Body of pancreas (tissue), 4 donors: ENCODE measurements at regions not wholly inside any gene's neighbourhood (a gene's known extent, or its start where the extent isn't known, plus 50 kb on each side); places are given as distances from the start of the nearest gene placed in this dataset.
"Not testable (repeated sequence)": the region's sequence is repeated elsewhere in the genome, so short reads cannot be mapped to it uniquely, and the experiment has no call there.

Experiments used
- ATAC-seq: fragments of 150-250 bp; one replicate; pipeline ENCODE4 v1.9.1; 2016
- DNase-seq, 4 donors: peaks; one replicate each; pipeline ENCODE4 v3.0.0-alpha.2; 2019
- H3K27ac ChIP-seq, 4 donors: fragments of 200-600 bp; sonication (generic); 1 replicate in 3 of 4; 2 replicates in 1 of 4; pipeline versions ENCODE4 v1.5.1 to v1.6.1; 2016 to 2019; ENCODE audit warnings: mild to moderate bottlenecking in 1 of 4, mixed read lengths in 1 of 4, moderate library complexity in 1 of 4
- H3K27me3 ChIP-seq, 2 donors: fragments of 200-600 bp; sonication (generic); one replicate each; pipeline ENCODE4 v1.6.0; 2016; ENCODE audit warnings: mild to moderate bottlenecking in 1 of 2
- H3K36me3 ChIP-seq, 2 donors: fragments of 200-600 bp; sonication (generic); replicated peaks in 1 of 2; 2 replicates each; pipeline ENCODE4 v1.5.1; 2016; ENCODE audit warnings: low read depth in 2 of 2; ENCODE audit not compliant: insufficient read depth in 1 of 2
- H3K4me1 ChIP-seq: fragments of 200-600 bp; sonication (generic); one replicate; pipeline ENCODE4 v1.6.0; 2016
- H3K4me3 ChIP-seq, 2 donors: fragments of 200-600 bp; sonication (generic); 1 replicate in 1 of 2; 2 replicates in 1 of 2; pipeline ENCODE4 v1.5.1; 2016 to 2019
- H3K9me3 ChIP-seq, 3 donors: fragments of 200-600 bp; sonication (generic); 1 replicate in 2 of 3; 2 replicates in 1 of 3; pipeline ENCODE4 v1.5.1; 2016
- POLR2A ChIP-seq, 3 donors: fragments of 450-650 bp; IDR thresholded peaks; one replicate each; pipeline ENCODE4 v1.6.1; 2016; ENCODE audit warnings: antibody characterized with exemption in 3 of 3, mild to moderate bottlenecking in 2 of 3
- WGBS, 2 donors: methylation state at CpG; one replicate each; pipeline ENCODE4 v1.1.5; 2017; 5-methylcytosine and 5-hydroxymethylcytosine counted together
- intact Hi-C: fragments of 100-400 bp; cut with DNase I; formaldehyde crosslinking; loops from one replicate; pipeline ENCODE4 v1.15.1; 2023
- TF ChIP-seq, protein P1 (sequence below), 7 experiments: fragments of 450-650 bp in 4 of 7; fragments of 200-600 bp in 3 of 7; sonication (generic) in 3 of 7; IDR thresholded peaks; one replicate each; pipeline ENCODE4 v1.5.1; 2016 to 2019; ENCODE audit warnings: antibody characterized with exemption in 7 of 7

DNA sequence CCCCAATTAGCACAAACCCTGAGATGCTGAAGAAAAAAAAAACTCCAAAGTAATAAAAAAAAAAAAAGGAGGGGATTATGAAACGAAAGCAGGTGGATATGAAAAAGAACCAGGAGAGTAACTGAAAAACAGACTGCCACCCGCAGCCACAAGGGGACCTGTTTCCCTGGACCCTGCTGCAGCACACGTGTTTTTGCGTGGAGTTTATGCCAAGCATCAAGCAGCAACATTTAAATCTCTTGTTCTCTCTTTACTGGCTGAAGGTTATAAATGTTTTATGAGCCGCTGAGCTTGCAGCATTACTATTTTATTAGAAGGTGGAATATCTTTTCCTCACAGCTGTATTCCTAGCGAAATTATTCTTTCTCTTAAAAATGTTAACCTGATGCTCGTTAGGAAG lies 131.6 kb upstream of the OLIG3 start:
- no peaks in the 10 kb centered on the region for H3K4me1 ChIP-seq
- TF ChIP-seq, protein P1, sequence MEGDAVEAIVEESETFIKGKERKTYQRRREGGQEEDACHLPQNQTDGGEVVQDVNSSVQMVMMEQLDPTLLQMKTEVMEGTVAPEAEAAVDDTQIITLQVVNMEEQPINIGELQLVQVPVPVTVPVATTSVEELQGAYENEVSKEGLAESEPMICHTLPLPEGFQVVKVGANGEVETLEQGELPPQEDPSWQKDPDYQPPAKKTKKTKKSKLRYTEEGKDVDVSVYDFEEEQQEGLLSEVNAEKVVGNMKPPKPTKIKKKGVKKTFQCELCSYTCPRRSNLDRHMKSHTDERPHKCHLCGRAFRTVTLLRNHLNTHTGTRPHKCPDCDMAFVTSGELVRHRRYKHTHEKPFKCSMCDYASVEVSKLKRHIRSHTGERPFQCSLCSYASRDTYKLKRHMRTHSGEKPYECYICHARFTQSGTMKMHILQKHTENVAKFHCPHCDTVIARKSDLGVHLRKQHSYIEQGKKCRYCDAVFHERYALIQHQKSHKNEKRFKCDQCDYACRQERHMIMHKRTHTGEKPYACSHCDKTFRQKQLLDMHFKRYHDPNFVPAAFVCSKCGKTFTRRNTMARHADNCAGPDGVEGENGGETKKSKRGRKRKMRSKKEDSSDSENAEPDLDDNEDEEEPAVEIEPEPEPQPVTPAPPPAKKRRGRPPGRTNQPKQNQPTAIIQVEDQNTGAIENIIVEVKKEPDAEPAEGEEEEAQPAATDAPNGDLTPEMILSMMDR (IDR thresholded peaks at IDR 0.05) = no peak
- TF ChIP-seq POLR2A (IDR thresholded peaks at IDR 0.05) = no peak
- no peak overlapping the region for H3K4me3 ChIP-seq
- no peaks in the 10 kb centered on the region for H3K9me3 ChIP-seq
- DNase-seq = no peak
- no peak overlapping the region for H3K27ac ChIP-seq
- no peaks in the 10 kb centered on the region for H3K36me3 ChIP-seq
- intact Hi-C loops = no loop called here
- no peak for ATAC-seq
- 70 to 74% methylated on average over 7 of the region's 7 CpGs for WGBS, 2 donors
- no peaks in the 10 kb centered on the region for H3K27me3 ChIP-seq

DNA sequence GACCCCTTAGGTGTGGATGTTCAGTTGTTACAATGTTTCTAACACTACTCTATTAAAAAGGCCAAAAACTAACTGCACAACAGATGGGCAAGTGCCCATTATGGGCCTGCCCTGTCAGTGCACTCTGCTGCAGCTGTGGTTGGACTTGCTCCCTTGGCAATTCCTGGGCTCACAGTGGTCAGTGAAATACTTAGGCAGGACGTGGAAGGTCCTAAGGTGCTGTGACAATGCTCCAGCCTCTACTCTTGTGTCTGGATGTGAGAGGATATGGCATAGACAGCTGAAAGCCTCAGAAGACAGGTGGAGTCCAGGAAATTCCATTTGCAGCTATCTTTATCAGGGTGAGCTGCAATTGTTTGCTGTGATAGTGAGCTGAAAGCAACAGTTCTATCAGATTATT lies 136.5 kb upstream of the OLIG3 start:
- ATAC-seq = no peak
- 33 to 68% methylated on average over 1 of the region's 1 CpG for WGBS, 2 donors
- intact Hi-C loops = loop anchor here (10.0 kb wide), 2 partner anchors 366 to 536 kb away; no protein-coding TSS in a partner anchor

DNA sequence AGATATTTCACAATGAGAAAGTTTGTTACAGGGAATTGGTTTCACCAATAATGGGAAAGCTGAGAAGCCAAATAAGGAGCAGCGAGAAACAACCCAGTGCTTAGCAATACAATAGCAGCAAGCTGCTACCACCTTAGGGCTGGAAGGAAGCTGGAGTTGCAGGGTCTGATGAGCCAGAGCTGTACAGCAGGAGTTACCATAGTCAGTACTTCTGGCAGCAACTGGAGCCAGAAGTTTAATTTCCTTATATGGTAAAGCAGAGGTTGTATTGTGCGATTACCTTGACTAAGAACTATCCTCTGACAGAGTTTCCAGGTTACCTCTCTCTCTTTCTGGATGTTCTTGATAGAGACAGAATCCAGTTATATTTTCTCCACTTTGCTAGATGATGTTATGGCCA lies 137.1 kb upstream of the OLIG3 start:
- 74 to 83% methylated on average over 2 of the region's 2 CpGs for WGBS, 2 donors
- no peaks in the 10 kb centered on the region for H3K27me3 ChIP-seq
- no peaks in the 10 kb centered on the region for H3K9me3 ChIP-seq
- no peaks in the 10 kb centered on the region for H3K4me1 ChIP-seq
- TF ChIP-seq POLR2A (IDR thresholded peaks at IDR 0.05) = no peak
- TF ChIP-seq, protein P1 (IDR thresholded peaks at IDR 0.05) = no peak
- no peak overlapping the region for H3K4me3 ChIP-seq
- H3K27ac ChIP-seq = no peak overlapping the region
- no peak for ATAC-seq
- DNase-seq = no peak
- intact Hi-C loops = loop anchor here (10.0 kb wide), 2 partner anchors 367 to 537 kb away; no protein-coding TSS in a partner anchor
- H3K36me3 ChIP-seq = no peaks in the 10 kb centered on the region

More for the DNA sequence above, 136.5 kb upstream of the OLIG3 start:
- no peak overlapping the region for H3K27ac ChIP-seq
- no peak for TF ChIP-seq POLR2A (IDR thresholded peaks at IDR 0.05)
- TF ChIP-seq, protein P1 (IDR thresholded peaks at IDR 0.05) = no peak
- DNase-seq = no peak
- no peaks in the 10 kb centered on the region for H3K4me1 ChIP-seq
- no peaks in the 10 kb centered on the region for H3K36me3 ChIP-seq
- H3K9me3 ChIP-seq = no peaks in the 10 kb centered on the region
- H3K27me3 ChIP-seq = no peaks in the 10 kb centered on the region
- no peak overlapping the region for H3K4me3 ChIP-seq

DNA sequence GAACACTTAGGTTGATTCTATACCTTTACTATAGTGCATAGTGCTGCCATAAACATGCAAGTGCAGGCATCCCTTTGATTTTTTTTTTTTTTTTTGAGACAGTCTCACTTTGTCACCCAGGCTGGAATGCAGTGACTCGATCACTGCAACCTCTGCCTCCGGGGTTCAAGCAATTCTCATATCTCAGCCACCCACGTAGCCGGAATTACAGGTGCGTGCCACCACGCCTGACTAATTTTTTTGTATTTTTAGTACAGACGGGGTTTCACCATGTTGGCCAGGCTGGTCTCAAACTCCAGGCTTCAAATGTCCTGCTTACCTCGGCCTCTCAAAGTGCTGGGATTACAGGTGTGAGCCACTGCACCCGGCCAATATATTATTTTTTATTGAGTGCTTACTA lies 140.0 kb upstream of the OLIG3 start:
- not testable (repeated sequence) for DNase-seq, H3K4me1 ChIP-seq, H3K27ac ChIP-seq, H3K4me3 ChIP-seq, H3K27me3 ChIP-seq, H3K36me3 ChIP-seq, H3K9me3 ChIP-seq, ATAC-seq
- WGBS, 2 donors = 80 to 86% methylated on average over 9 of the region's 9 CpGs
- intact Hi-C loops = loop anchor here (10.0 kb wide), 2 partner anchors 369 to 539 kb away; no protein-coding TSS in a partner anchor

DNA sequence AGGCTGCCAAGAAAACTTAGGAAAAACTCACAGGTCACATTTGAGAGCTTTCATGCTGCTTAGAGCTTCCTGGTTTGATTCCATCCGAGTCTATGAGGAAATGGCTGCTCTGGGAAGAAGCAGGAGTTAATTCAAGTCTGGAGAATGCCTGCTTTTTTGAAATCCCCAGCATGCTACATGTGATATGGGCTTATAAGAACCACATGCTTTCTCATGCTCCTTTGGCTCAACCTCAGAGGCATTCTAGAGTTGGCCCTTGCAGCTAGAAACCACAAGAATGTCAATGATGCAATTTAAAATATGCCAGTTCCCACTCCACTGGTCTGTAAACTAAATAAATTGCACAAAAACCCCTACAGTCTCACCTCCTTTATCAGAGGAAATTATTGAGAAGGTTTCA lies 142.9 kb upstream of the OLIG3 start:
- no peaks in the 10 kb centered on the region for H3K27me3 ChIP-seq
- no peaks in the 10 kb centered on the region for H3K36me3 ChIP-seq
- H3K27ac ChIP-seq = no peak overlapping the region
- peaks cover 4% of the 10 kb centered on the region for H3K4me1 ChIP-seq
- no peaks in the 10 kb centered on the region for H3K9me3 ChIP-seq
- intact Hi-C loops = loop anchor here (10.0 kb wide), 2 partner anchors 372 to 542 kb away; no protein-coding TSS in a partner anchor
- 14 to 64% methylated on average over 1 of the region's 1 CpG for WGBS, 2 donors
- TF ChIP-seq, protein P1 (IDR thresholded peaks at IDR 0.05) = no peak
- no peak for TF ChIP-seq POLR2A (IDR thresholded peaks at IDR 0.05)
- H3K4me3 ChIP-seq = no peak overlapping the region
- peak in 2 of 4 donors; percentile 13 to 40 for DNase-seq
- ATAC-seq = peak; percentile 21
